CD14-positive monocyte (primary cell): ENCODE measurements at regions not wholly inside any gene's neighbourhood (a gene's known extent, or its start where the extent isn't known, plus 50 kb on each side); places are given as distances from the start of the nearest gene placed in this dataset.

Experiments used
- DNase-seq, 3 donors: peaks; one replicate each; pipeline ENCODE4 v3.0.0-alpha.2; 2011 to 2022
- H2AFZ ChIP-seq: 2 replicates; pipeline ENCODE4 v1.6.0; 2012; ENCODE audit warnings: mild to moderate bottlenecking, low read depth, low read length, inconsistent platforms; ENCODE audit not compliant: insufficient read depth, poor library complexity, severe bottlenecking
- H3K27ac ChIP-seq, 2 donors: 1 replicate in 1 of 2; 2 replicates in 1 of 2; pipeline ENCODE4 v1.5.1; 2012 to 2013; ENCODE audit warnings: low read length in 2 of 2, control low read depth in 1 of 2, inconsistent platforms in 1 of 2, low read depth in 1 of 2, mild to moderate bottlenecking in 1 of 2
- H3K27me3 ChIP-seq, 2 donors: one replicate each; pipeline versions ENCODE4 v1.6.0 to v1.6.1; 2011 to 2013; ENCODE audit warnings: low read length in 2 of 2; ENCODE audit not compliant: control insufficient read depth in 2 of 2, insufficient read depth in 2 of 2
- H3K36me3 ChIP-seq, 2 donors: replicated peaks in 1 of 2; 1 replicate in 1 of 2; 2 replicates in 1 of 2; pipeline versions ENCODE4 v1.5.1 to v1.6.1; 2012 to 2013; ENCODE audit warnings: low read length in 2 of 2, control low read depth in 1 of 2, inconsistent platforms in 1 of 2, mild to moderate bottlenecking in 1 of 2; ENCODE audit not compliant: insufficient read depth in 2 of 2, control insufficient read depth in 1 of 2
- H3K4me1 ChIP-seq, 2 donors: 1 replicate in 1 of 2; 2 replicates in 1 of 2; pipeline versions ENCODE4 v1.5.1 to v1.6.1; 2012 to 2013; ENCODE audit warnings: low read length in 2 of 2, control low read depth in 1 of 2, inconsistent platforms in 1 of 2, mild to moderate bottlenecking in 1 of 2, moderate library complexity in 1 of 2; ENCODE audit not compliant: insufficient read depth in 2 of 2, control insufficient read depth in 1 of 2
- H3K4me2 ChIP-seq: replicated peaks from 2 replicates; pipeline ENCODE3; 2012; ENCODE audit warnings: low read length, moderate library complexity, mild to moderate bottlenecking; ENCODE audit not compliant: poor library complexity, severe bottlenecking; ENCODE audit errors: extremely low read depth
- H3K4me3 ChIP-seq, 3 experiments: fragments of 200-600 bp in 1 of 3; sonication (generic) in 1 of 3; replicated peaks in 1 of 3; 1 replicate in 2 of 3; 2 replicates in 1 of 3; pipeline ENCODE4 v1.5.1; 2011 to 2013; ENCODE audit warnings: low read length in 3 of 3, mild to moderate bottlenecking in 3 of 3, control low read depth in 2 of 3, low read depth in 2 of 3, inconsistent platforms in 1 of 3, moderate library complexity in 1 of 3
- H3K79me2 ChIP-seq: 2 replicates; pipeline ENCODE4 v1.6.0; 2012; ENCODE audit warnings: mild to moderate bottlenecking, control low read depth, inconsistent platforms, low read length, moderate library complexity; ENCODE audit not compliant: insufficient read depth
- H3K9ac ChIP-seq: 2 replicates; pipeline ENCODE4 v1.6.0; 2017; ENCODE audit warnings: low read length, mild to moderate bottlenecking; ENCODE audit not compliant: insufficient read depth, poor library complexity, severe bottlenecking
- H3K9me3 ChIP-seq, 2 donors: replicated peaks in 1 of 2; 1 replicate in 1 of 2; 2 replicates in 1 of 2; pipeline versions ENCODE4 v1.5.1 to v1.6.1; 2012 to 2013; ENCODE audit warnings: low read length in 2 of 2, control low read depth in 1 of 2; ENCODE audit not compliant: control insufficient read depth in 1 of 2, insufficient read depth in 1 of 2
- H4K20me1 ChIP-seq: 2 replicates; pipeline ENCODE4 v1.6.0; 2012; ENCODE audit warnings: mild to moderate bottlenecking, low read length, control low read depth, moderate library complexity; ENCODE audit not compliant: insufficient read depth
- H3K27ac Mint-ChIP-seq, 7 donors: one replicate each; pipeline ENCODE4 v1.8.0; 2020; ENCODE audit warnings: mild to moderate bottlenecking in 7 of 7, mixed read lengths in 7 of 7, moderate library complexity in 6 of 7, inconsistent platforms in 2 of 7
- H3K27me3 Mint-ChIP-seq, 3 donors: one replicate each; pipeline ENCODE4 v1.8.0; 2021 to 2022; ENCODE audit warnings: low read depth in 3 of 3, mild to moderate bottlenecking in 3 of 3, mixed read lengths in 3 of 3, moderate library complexity in 3 of 3, inconsistent platforms in 1 of 3
- H3K36me3 Mint-ChIP-seq, 2 donors: one replicate each; pipeline ENCODE4 v1.8.0; 2020; ENCODE audit warnings: mixed read lengths in 2 of 2, inconsistent platforms in 1 of 2, mild to moderate bottlenecking in 1 of 2
- H3K4me1 Mint-ChIP-seq: one replicate; pipeline ENCODE4 v1.8.0; 2020; ENCODE audit warnings: mild to moderate bottlenecking, mixed read lengths
- H3K4me3 Mint-ChIP-seq, 2 donors: one replicate each; pipeline ENCODE4 v1.8.0; 2020; ENCODE audit warnings: mild to moderate bottlenecking in 2 of 2, mixed read lengths in 2 of 2, moderate library complexity in 1 of 2
- H3K9me3 Mint-ChIP-seq, 7 donors: one replicate each; pipeline ENCODE4 v1.8.0; 2020 to 2022; ENCODE audit warnings: mixed read lengths in 7 of 7, mild to moderate bottlenecking in 6 of 7, moderate library complexity in 6 of 7, inconsistent platforms in 2 of 7
- CTCF ChIP-seq: fragments of 200-600 bp; IDR thresholded peaks from one replicate; pipeline ENCODE4 v1.8.0; 2022; ENCODE audit warnings: antibody characterized with exemption, mild to moderate bottlenecking
- WGBS: methylation state at CpG from one replicate; pipeline ENCODE4 v1.1.5; 2013; ENCODE audit warnings: missing lambda C conversion rate; ENCODE audit not compliant: insufficient coverage; 5-methylcytosine and 5-hydroxymethylcytosine counted together
- intact Hi-C, 2 donors: fragments of 100-400 bp; cut with micrococcal nuclease; formaldehyde crosslinking; loops; one replicate each; pipeline versions ENCODE4 v1.15.0 to v1.15.1; 2023

- 100% methylated on average over 6 of the region's 9 CpGs for WGBS
- H3K9me3 Mint-ChIP-seq: no peaks in the 10 kb centered on the region
- no peaks in the 10 kb centered on the region for H3K4me1 Mint-ChIP-seq
- H3K27ac Mint-ChIP-seq: no peak overlapping the region
- no peak overlapping the region for H3K4me3 Mint-ChIP-seq
- H3K27me3 Mint-ChIP-seq: peaks cover 0 to 2% (median 1%) of the 10 kb centered on the region in 3 donors
- no peaks in the 10 kb centered on the region for H3K4me1 ChIP-seq
- H3K9me3 ChIP-seq: no peaks in the 10 kb centered on the region
- H3K79me2 ChIP-seq: no peaks in the 10 kb centered on the region
- H4K20me1 ChIP-seq: no peaks in the 10 kb centered on the region
- H3K27me3 ChIP-seq: no peaks in the 10 kb centered on the region
- no peak overlapping the region for H2AFZ ChIP-seq
- no peak overlapping the region for H3K4me2 ChIP-seq
- intact Hi-C loops: no loop called here
- H3K27ac ChIP-seq: no peak overlapping the region
- TF ChIP-seq CTCF: no peak
- no peak for DNase-seq
- no peaks in the 10 kb centered on the region for H3K36me3 Mint-ChIP-seq
- H3K9ac ChIP-seq: no peak overlapping the region
- H3K4me3 ChIP-seq: no peak overlapping the region
- no peaks in the 10 kb centered on the region for H3K36me3 ChIP-seq
These were observed 139.7 kb upstream of the PCBD1 start for GRCh38 chr10:71028066-71028465.

GRCh38 chr10:71029411-71029892 lies 141.1 kb upstream of the PCBD1 start:
- Histone ChIP-seq H3K79me2 (no peaks in the 10 kb centered on the region), H3K9me3 (no peaks in the 10 kb centered on the region), H4K20me1 (no peaks in the 10 kb centered on the region), H3K9ac (no peak overlapping the region), H3K4me3 (no peak overlapping the region), H3K4me2 (no peak overlapping the region), H3K27me3 (no peaks in the 10 kb centered on the region), H3K36me3 (no peaks in the 10 kb centered on the region), H2AFZ (no peak overlapping the region), H3K4me1 (no peaks in the 10 kb centered on the region), H3K27ac (no peak overlapping the region)
- Mint-ChIP-seq H3K9me3 (no peaks in the 10 kb centered on the region), H3K27me3 (peaks cover 0 to 2% (median 1%) of the 10 kb centered on the region in 3 donors), H3K4me3 (no peak overlapping the region), H3K36me3 (no peaks in the 10 kb centered on the region), H3K27ac (no peak overlapping the region), H3K4me1 (no peaks in the 10 kb centered on the region)
- 88% methylated on average over 5 of the region's 9 CpGs for WGBS
- no peak for TF ChIP-seq CTCF
- intact Hi-C loops: no loop called here
- no peak for DNase-seq
